NCI-H748 (cell line): ENCODE measurements at regions not wholly inside any gene's neighbourhood (a gene's known extent, or its start where the extent isn't known, plus 50 kb on each side); places are given as distances from the start of the nearest gene placed in this dataset.

Experiments used
- DNase-seq: peaks from one replicate; lab custom pipeline; 2025; ENCODE audit not compliant: unreplicated experiment; lab: John Stamatoyannopoulos, UW

DNA sequence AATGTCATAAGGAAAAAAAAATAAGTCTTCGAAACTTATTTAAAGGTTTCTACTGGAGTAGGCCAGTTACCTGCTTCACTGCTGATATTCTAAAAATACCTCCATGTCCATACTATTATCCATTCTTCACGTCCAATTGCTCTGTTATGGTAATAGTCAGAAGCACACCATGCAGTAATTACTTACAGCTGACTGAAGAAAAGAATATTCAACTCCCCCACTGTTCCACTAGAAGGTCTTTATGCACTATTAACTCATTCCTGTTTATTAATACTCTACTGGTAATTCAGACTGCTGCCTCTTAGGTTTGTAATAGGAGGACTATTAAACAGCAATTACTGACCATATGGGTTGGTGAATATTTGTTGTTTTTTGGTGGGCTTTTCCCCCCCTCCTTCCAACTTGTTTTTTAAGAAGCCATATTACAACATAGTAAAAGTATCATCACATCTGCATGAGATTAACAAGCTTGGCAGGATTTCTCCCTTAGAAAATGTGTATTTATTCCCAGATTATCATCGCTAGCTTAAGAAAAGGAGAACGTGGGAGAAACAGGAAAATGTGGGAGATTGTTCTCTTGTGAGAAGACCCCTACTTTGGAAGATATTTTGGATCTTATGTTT, 806.4 kb upstream of the FANCL start:
- peak; percentile 61 for DNase-seq

DNA sequence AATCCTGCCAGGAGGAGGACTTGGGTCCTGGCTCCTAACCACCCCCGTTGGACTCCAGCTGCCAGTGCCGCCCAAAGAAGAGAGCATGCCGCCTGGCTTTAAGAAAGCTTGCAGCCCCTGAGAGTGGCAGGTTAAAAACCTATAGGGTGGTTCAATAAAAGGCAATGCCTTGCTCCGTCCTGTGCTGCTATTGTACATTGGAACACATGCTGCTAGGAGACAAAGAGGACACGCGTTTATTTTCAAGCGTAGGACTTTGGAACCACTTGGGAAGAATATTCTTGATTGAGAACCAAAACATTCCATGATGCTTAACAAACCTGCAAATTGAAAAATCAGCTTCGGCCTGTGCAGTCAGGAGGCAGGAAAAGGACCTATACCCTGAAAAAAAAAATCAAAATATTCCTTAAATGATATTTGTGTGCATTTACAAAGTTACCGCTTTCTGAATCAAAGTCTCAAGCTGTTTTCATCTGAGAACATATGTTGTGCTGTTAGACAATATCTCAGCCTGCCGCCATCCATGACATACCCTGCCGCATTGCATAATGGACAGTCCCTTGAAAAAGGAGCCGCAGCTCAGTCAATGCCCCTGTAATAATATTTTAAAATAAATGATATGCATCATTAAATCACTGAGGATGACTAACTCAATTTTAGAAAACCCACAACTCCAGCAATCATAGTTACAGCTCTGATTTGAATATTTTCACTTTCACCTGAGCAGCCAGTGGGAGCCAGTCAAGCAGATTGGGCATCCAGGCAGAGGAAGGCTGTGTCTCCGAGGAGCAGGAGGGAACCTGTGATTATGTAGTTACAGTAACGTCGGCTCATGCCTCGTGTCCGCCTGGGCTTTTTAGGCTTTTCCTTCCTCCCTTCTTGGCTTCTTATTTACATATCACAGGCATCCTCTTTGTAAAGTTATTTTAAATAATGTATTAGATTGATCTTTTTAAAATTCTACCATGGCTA, 805.6 kb upstream of the FANCL start:
- no peak for DNase-seq

DNA sequence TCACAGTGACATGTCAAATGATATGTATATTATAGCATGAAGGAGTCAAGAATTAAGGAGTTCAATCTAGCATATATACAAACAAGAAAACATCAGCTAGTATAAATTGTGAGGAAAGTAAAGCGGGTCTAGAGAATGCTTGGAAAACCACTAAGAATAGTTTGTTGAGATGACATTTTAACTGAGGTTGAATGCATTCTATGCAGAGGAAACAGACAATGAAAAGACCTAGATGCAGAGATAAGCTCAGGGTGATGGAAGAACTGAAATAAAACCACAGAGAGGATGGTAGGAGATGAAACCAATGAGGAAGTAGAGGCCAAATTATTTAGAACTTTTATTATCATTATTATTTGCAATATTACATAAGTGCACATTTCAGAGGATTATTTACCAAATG, 803.6 kb upstream of the FANCL start:
- DNase-seq = no peak

DNA sequence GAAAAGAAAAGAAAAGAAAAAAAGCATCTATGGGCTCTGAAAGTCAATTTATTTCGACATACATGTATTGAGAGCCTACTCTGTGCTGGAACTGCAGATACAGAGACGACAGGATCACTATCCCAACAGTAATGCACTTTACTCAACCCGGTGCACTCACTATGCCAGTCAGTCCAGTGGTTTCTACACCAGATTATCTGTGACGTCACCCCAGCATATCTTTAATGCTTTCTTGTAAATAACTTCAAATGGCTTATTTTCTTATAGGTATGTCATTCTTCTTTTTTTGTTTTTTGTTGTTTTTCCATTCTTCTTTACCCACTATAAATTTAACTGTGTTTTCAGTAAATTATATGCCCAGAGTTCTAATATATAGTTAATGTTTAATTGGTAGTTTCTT, 800.0 kb upstream of the FANCL start:
- DNase-seq = no peak

DNA sequence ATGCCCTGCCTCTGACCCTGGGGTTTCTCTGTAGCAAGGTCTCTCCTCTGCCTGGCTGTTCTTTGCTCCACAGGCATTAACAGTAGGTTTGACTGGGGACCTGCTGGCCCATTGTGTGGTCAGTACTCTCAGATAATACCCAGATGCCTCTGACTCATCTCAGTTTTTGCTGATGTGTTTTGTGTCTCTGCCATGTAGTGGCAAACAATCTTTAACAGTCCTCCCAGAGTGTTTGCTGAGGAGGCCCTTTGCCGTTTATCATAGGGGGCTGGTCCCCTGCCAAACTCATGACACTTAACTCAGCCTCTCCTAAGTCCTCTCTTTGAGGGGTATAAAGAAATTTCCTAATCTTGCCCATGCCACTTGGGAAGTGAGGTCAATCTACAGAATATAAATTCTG, 793.7 kb upstream of the FANCL start:
- peak; percentile 1 for DNase-seq

DNA sequence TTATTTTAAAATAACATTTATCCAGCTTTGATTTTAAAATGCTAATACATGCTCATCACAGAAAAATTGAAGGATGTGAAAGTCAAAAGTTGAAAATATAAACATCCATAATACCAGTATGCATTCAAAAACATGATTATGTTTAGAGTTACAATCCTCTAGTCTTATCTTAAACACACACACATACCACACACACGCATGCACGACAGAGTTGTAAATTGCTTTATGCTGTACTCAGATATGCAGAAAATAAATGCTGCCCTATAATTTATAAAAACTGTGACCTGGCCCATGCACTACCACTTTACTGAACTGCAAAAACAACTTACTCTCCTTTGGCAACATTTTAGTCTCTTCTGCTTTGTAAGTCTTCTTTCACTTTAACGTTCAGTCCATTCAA, 793.0 kb upstream of the FANCL start:
- DNase-seq = no peak

DNA sequence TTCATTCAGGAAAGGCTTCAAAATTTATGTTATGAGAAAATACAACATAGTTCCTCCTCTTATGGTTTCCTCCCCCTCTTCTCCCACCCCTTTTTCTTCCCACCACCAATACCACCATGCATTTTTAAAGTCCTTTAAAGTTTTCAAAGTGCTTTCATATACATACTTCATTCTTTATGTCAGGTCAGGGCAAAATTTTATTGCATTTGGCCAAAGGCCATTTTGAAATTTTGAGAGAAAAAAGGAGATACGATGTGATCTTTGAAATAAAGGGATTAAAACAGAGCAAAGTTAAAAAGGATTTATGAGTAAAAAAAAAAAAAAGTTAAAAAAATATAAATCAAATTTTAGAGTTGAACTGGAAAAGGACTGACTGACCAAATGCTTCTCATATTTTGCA, 792.5 kb upstream of the FANCL start:
- DNase-seq = no peak

DNA sequence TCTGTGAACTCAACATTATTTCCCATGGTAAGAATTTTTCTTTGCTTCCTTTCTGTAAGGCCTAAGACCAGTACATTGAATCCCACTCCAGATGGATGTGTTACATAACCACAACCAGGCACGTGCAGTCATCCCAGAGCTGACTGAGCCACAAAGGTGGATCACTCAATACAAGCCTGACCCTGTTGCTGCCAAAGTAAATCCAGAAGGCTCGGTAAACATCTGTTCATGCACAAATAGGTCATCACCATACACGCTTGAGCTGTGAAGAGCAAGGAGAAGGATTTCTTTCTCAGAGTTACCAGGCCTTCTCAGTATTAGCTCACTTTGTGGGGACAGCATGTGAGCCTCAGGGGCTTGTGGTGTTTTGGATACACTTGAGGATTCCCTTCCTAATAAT, 791.4 kb upstream of the FANCL start:
- no peak for DNase-seq

DNA sequence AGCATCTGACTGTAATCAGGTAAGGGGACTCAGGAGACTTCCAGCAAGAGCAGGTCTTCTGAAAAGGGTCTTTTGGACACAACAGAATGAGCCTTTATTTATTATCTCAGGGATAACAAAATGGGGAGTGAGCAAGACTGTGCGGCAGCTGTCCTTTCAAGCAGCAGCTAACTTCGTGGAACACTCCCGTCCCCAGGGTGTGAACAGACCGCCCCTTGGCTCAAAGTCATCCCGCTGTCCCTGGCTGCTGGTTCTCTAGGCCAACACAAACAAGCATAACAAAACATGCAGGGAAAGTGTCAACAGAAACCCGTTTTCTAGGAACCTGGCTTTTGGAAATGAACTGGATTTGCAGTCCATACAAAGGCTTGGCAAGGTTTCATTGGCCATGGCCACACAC, 787.9 kb upstream of the FANCL start:
- peak; percentile 2 for DNase-seq

DNA sequence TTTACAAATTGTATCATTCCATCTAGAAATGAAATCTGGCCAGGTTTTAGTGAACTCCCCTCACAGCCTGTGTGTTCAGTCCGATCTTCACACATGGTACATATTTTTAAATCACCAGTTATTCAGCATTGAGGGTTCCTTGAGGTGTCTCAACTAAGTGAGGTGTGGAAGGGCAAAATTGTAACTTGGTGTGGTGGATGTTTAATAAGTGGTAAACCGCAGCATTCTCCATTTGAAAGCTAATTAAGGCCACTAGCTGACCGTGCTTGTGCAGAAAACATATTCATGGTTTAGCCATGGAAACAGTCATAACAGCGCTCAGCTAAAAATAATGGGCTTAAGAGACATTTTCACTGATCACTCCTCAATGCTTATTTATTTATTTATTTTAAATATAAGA, 786.2 kb upstream of the FANCL start:
- no peak for DNase-seq

DNA sequence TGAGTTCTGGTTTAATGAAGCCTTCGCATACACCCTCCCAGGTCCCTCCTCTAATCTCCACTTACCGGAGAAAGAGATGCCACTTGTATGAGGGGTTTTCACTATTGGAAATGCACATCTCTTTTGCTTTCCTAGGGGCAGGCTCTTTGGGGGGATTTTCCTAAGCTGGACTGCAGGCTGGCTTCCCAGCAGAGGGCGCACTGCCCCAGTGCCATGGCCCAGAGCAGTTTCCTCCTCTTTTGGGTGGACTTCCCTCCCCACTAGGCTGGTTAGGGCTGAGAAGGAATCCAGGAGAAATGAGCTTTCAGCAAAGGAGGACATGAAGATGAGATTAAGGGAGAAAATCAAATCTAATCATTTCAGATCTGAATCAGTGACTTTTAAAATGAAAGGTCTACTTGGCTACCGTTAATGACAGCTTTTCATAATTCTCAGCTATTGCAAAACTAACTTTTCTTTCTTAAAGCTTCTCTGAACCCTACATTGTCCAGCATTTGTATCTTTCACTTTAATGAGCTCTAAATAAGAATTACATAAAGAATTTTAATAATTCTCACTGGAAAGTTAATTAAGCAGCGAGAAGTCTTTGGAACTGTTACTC, 784.1 kb upstream of the FANCL start:
- DNase-seq = peak; percentile 38

DNA sequence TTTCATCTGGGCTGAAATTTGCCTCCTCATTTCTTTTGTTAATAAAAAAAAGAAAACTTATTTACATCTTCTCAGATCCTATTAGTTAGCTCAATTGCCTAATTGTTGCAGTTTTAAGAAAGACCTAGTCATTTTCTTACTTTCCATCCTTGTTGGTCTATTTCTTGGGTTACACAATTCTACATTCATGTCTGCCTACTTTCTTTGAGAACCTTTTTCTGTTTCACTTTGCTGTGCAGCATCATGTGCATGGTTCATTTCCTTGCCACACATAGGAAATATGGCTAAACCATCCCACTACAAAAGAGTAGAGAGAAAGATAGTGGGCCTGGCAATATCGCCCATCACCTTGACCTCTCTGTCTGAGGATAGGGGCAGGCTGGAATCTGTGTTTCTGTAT, 780.7 kb upstream of the FANCL start:
- DNase-seq = no peak

DNA sequence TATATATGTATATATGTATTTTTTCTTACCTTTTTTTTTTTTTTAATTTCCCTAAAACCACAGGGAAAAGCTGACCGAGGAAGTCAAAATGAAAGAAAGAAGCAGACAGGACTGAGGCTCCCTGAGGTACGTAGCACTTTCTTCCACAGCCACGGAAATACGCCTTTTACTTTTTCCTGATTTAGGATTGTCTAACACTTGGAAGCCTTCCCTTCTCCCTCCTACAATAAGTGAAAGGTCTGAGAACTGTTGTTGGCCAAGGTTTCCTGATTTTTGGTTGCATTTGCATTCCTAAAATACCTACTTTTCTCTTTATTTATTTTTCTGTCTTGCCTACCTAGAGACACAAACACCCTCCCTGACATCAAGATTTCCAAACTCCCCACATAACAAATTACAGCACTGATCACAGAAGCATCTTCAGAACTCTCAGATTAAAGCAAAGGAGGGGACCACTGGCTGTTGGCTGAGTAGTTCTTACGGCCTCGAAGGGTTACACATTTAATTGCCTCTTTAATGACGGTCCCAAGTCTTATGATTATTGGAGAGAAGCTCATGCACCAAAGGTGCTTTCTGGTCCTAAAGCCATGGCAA, 778.5 kb upstream of the FANCL start:
- no peak for DNase-seq

DNA sequence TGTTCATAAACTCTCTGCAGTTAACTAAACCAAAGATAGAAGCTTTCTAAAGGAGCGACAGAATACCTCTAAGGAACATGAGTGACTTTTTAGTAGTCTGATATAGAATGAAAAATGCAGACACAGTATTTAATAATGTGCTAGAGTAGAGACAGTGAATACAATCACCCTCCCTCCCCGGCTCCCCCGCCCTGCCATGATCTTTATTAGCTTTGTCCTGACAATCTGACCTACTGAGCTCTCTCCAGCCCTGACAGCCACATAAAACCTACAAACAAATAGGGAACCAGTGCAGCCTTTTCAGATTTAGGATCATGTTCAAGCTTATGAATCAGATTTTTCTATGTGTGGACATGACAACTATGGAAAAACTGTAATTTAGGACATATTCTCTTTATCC, 777.6 kb upstream of the FANCL start:
- no peak for DNase-seq

DNA sequence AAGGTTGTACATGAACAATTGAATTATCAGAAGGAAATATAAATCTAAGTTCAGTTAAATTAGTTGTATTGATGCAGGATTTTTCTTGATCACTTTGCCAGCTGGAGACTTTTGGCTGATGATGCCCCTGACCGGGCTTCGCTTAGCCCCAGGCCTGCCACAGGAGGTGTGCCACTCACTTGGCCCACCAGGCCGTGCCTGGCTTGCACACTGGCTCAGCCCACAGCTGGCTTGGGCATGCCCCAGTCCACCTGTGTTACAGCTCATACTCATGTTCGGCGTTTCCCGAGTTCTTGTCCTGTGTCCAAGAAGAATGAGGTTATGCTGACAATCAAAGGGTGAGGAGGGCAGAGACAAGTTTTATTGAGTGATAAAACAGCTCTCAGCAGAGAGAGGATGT, 773.9 kb upstream of the FANCL start:
- no peak for DNase-seq

DNA sequence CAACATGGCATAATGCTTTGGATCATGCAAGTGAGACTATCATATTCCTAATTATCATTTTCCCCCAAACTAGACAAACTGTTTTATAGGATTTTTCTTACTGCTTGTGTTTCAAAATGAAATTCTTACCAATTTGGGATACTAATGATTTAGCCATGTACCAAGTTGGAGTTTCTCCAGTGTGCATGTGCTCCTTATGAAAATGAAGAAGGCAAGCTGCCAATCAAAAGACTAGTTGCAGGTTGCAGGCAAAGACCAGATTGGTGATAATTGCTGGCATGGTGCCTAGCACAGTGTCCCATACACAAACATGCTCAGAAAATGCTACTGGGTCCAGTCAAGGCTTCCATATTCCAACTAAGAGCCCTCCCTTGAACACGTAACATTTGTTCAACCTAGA, 771.8 kb upstream of the FANCL start:
- no peak for DNase-seq

DNA sequence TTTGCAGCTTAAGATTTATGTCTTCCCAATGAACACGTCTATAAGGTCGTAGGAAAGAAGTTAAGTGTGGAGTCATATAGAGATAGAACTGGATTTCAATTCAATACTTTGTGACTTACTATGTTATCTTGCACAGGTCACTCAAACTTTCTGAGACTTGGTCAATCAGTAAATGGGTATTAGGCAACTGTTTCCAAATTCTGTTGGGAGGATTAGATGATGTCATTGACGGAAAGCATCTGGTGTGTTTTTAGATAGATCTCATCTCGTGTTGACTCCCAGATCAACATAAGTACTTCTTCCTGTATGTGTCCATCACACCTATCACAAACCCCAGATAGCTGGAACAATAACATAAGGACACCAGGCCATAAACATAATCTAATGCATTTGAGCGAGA, 771.1 kb upstream of the FANCL start:
- DNase-seq = no peak

DNA sequence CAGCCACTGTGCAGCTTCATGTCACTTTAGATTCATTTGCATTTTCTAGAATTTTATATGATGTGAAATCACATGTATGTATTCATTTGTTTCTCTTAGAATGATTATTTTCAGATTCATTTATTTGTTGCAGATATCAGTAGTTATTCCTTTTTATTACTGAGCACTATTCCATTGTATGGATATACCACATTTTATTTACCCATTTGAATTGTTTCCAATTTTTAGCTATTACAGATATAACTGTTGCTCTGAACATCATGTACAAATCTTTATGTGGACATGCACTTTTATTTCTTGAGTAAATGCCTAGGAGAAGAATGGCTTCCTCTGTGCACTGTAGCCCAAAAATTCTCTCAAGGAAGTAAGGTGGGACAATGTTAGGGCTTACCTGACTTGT, 767.8 kb upstream of the FANCL start:
- DNase-seq = no peak

DNA sequence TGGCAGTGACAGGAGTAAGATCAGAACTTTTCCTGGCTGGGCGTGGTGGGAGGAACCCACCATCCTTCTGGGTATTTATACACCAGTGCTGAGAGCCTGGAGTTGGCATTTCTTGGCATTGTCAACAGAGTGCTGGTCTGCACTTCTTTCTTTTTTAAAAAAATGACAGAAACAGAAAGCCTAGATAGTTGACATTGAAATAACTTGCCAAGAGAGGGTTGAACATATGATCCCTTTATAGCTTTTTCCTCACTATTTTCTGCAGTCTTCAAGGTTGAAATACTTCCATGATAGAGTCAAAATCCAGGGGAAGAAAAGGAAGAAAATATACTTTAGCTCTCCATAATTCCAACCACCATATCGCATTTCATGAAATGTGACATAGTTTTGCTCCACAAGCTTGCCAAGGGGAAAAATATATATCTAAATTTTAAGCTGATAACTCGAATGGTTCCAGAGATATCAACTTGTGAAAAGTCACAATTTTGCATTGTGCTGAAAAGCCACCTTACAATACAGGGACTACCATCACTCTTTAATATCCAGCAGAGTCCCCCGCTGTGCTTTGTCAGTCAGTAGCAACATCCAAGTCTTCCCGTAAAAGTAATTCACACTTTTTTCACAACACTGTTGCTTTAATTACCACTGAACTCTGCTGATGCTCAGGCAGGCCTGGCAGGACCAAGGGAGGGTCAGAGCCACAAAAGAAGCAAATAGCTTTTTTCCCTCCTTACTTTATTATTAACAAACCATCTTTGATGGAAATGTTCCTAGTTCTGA, 764.9 kb upstream of the FANCL start:
- no peak for DNase-seq

DNA sequence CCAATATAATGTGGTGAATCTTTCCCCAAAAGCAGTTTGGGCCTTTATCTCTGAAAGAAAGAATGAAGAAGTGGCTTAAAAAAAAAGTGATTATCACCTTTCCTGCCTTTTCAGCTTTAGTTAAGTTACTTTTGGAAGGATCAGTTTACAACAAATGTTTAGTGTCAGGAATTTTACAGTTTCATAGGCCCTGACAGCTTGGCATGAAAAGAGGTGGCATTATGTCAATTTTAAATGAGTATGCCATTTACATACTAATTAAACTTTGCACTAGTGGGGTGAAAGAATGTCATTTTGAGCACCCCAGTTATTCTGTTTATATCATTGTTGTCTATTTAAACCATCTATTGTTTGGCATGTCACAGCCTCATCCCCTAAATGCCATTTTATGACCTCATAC, 763.5 kb upstream of the FANCL start:
- no peak for DNase-seq

DNA sequence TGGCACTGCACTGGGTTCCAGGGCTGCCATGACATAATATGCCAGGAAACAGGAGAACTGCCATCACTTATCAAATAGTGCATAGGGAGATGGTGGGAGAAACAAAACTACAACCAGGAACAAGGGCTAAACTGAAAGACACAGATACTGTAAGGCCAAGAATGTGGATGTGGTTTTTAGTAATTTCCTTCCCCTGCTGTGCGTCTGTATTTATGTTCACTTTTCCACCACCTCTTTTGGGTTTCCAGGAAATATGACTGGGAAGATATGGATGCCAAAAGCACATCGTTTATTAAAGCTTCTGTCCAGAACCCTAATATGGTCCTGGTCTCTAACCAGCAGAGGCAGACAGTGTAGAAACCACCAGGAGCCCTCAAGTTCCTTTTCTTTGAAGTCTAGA, 759.7 kb upstream of the FANCL start:
- no peak for DNase-seq
